ENCODE measurements at regions not wholly inside any gene's neighbourhood (a gene's known extent, or its start where the extent isn't known, plus 50 kb on each side); places are given as distances from the start of the nearest gene placed in this dataset.

DNA sequence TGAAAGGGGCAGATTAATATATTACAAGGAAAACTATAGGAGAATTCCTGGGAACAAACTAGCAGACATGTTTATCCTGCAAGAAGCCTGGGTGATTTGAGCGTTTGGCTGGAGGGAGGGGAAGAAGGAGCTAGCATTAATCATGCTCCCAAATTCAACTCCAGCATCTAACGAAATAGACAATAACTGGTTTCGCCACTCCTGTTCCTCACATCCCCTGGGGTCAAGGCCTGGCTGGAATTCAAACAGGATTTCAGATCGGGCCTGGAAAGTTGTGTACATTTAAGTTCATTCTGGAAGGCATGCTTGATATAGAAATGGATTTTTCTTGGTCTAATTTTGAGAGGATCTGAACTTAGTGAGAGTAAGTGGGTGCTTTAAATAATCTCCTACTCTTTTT lies 126.1 kb upstream of the CTAGE1 start:
- DNase-seq, result peak in 1 of 3 donors; percentile 77

DNA sequence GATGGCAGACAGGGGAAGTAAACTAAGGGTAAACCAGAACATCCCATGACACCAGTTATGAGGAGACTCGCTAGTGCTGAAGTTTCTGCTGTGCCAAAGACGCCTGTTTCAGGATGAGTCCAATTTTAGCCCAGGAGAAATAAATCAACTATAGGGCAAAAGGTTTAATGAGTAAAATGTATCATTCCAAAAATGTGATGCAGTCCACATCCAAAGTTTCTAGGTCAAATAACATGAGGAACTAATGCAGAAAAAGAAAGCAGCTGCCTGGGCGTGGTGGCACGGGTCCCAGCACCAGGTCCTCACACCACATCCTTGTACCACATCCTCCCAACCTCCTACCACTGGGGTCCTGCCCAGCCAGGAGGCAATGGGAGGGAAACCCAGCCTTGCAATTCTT lies 126.9 kb upstream of the CTAGE1 start:
- peak in 1 of 3 donors; percentile 56 for DNase-seq

DNA sequence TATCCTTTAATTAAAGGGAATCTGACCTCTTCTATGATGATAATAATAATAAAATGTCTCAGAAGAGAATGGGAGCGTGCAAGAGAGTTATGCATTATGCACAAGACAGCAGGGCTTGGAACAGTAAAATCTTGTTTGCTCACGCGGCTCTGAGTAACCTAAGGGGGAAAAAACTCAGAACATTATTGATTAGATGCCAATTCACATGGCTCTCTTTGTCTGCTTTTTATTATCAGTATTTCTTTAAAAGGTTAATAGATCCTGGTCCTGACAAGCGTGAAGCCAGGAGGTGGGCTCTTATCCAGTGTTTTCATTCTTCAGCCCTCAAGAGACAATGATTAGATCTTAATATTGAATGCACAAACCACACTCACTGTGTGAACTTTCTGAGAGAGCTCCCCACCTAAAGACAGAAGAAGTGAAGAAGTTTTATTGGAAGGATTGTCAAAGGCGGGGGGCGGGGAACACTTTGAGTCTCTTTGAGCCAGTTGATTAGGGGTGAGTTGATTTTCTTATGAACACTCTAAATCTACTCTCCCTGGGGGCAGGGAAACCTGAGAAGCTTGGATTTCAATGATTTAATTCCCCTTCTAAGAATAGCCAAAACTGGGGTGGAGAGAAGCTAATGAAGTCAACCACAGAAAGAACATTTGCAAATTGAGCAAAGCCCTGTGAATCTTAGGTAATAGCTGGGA lies 127.5 kb upstream of the CTAGE1 start:
- DNase-seq, result peak in 1 of 3 donors; percentile 68

DNA sequence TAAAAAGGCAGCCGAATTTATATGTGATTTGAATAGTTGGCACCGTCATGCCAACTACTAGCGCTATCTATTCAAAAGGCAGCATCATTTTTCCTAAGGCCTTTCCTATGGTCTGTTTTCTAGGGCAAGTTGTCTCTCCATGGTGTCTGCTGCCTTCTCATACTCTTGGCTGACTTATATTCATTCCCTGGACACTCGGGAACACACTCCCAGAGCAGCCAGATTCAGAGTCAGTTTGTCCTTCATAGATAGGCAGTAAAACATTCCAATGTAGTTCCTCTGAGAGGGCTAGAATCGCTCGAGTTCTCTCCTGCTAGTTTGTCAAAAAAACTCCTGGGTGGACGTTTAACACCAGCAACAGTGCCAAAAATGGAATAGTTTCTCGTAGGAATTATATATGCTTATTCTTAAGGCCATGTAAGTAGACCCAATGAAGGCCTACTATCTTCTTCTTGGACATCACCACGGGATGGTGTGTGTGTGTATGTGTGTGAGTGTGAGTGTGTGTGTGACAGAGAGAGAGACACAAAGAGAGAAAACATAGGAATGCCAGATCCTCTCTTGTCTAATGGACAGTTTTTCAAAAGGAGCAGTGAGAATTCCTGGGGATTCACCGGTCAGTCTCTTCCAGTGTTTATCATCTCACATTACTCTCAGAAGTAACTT lies 129.3 kb upstream of the CTAGE1 start:
- DNase-seq, result peak in 1 of 3 donors; percentile 69

DNA sequence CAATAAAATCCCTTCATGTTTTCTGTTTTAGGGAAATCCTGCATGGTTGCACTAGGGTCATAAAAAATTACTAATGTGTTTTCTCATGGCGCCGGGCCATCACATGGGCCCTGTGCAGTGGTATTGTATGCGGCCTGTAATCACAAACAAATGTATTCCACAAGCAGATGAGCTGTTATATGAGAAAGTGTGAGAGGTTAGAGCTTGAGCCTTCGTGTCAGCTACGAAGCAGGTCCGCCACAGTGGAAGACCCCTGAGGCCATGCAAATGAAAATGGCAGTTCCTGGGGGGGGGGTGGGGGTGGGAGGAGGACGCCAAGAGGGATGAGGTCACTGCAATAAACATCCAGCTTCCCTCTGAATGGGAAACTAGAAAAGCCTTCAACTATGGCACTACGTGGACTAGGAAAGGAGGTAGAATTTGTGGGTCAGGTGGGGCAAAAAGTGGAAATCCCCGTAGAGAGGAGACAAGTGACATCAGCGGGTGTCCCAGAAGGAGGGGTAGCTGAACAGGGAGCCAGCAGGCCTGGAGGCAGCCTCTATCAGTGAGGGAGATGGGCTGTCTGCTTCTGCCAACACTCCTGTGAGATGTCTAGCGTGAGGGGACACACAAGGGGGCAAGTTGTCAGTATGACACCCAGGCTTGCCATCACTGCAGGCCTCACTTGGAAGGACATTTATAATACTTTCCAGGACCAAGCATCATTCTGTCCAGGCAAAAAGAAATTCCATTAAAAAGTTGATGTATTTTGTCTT lies 130.3 kb upstream of the CTAGE1 start:
- DNase-seq, result peak in 1 of 3 donors; percentile 85

DNA sequence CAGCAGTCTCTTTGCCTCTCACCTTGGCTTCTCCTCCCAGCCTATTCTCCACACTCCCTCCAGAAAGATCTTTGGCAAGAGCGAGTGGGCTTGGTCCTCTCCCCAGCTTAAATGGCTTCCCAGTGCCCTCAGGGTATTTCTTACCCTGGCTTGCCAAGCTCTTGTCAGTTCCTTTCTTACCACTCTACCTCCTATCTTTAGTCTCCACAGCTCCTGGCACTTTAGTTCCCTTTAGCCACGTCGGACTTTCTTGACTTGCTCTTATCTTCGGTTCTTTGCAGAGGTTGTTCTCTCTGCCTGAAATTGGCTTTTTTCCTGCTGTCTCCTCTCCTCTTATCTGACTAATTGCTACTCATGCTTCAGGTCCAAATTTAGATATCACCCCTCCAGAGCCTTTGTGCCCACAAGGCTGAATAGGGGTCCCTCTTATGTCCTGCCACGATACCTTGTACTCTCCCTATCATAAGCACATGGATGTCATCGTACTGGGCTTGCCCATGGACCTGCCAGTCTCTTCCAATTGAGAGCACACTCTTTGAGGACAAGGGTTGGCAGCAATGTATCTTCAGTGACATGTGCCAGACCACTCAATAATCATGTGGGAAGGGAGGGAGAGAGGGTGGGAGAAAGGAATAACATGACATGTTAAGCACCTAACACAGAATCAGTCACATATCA lies 131.7 kb upstream of the CTAGE1 start:
- DNase-seq, result no peak

DNA sequence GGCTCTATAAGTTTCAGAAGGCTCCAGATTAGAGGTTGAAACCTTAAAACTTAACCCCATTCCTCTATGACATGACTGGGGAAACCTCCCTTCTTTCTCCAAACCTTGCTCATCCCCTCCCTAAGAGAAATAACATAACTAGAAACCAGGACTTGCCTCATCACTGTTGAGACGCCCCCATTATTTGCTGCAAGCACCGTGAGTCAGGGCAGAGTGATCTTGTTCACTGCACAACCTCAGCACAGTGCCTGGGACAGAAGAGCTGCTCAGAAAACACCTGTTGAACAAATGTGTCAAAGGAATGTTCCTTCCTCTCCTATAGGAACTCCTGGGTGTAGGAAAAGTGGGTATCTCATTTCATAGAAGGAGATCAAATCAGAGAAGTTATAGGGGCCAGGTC lies 132.7 kb upstream of the CTAGE1 start:
- DNase-seq, result no peak

DNA sequence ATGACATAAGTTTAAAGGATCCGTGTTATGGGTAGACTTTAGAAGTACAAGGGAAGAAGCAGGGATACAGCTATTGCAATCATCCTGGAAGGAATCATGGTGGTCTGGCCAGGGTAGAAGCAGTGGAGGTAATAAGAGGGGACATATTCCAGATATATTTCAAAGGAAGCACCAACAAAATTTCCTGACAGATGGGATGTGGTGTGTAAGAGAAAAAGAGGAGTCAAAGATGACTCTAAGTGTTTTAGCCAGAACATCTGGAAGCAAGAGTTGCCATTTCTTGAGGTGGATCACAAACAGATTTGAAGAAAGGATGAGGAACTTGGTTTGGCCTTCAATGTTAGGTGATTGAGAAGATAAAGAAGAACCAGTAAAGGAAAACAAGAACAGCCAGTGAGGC lies 133.1 kb upstream of the CTAGE1 start:
- DNase-seq, result no peak

DNA sequence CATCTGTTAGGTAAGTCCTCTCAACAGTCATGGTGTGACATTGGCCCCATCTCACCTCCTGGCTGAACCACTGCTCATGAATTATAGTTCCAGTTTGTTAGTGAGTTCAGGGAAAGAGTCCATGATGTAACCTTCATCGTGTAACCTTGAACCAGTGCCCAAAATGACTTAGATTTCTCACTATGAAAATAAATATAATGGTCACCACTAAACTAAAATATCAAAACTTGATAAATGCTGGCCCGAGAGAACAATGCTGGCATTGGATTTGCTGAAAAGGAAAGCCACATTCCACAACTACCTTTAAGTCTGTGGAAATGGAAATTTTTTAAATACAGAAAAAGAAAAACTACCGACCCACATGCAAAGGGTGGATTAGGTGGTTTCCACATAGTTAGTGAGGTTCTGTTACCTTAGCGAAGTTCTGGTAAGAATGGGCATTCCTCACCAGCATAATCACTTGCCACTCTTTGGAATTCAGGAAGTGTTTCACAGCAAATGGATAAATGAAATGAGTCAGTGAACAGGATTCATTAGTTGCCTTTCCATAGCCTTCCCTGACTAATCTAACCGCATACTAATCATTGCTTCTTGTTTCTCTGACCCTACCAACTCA lies 133.9 kb upstream of the CTAGE1 start:
- peak in 1 of 3 donors; percentile 72 for DNase-seq

DNA sequence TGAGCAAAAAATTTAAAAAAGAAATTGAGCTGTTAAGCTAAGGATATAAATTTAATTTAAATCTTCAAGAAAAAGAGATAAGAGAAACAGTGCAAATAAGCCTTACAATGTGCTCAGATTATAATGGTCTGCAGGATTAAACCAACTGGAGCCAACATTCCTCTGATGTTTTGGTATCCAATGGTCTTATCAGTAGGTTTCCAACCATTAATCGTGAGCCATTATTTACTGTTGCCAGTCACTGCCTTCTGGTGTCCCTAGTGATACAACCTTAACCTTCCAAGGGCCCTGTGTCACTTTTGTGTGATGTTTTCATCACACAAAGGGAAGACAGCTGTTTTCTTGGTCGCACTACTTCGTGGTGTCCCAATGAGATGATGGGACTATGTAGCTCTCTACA lies 134.5 kb upstream of the CTAGE1 start:
- DNase-seq, result no peak

DNA sequence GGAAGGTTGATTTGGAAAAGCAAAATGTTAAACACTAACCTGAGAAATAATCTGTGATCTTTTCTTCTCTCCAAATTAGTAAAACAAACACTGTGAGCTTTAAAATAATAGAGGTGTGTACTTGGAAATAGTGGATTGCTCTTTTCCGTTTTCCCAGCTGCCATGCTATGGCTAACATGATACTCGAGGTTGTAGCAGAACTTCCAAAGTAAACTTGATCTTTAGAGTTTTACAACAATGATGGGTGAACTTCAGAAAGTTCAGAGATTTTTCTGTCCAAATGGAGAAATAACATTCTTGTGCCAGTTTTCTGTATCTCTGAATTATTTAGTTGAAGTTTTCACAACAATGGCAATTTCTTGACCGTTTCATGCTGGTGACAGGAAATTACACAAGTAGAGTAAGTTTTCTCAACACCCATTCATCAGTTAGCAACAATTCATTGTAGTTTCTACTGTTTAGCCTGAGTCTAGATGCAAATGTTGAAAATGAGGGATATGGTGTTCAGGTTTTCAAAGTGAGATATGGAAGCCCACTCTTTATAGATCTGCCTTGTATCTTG lies 135.3 kb upstream of the CTAGE1 start:
- no peak for DNase-seq

DNA sequence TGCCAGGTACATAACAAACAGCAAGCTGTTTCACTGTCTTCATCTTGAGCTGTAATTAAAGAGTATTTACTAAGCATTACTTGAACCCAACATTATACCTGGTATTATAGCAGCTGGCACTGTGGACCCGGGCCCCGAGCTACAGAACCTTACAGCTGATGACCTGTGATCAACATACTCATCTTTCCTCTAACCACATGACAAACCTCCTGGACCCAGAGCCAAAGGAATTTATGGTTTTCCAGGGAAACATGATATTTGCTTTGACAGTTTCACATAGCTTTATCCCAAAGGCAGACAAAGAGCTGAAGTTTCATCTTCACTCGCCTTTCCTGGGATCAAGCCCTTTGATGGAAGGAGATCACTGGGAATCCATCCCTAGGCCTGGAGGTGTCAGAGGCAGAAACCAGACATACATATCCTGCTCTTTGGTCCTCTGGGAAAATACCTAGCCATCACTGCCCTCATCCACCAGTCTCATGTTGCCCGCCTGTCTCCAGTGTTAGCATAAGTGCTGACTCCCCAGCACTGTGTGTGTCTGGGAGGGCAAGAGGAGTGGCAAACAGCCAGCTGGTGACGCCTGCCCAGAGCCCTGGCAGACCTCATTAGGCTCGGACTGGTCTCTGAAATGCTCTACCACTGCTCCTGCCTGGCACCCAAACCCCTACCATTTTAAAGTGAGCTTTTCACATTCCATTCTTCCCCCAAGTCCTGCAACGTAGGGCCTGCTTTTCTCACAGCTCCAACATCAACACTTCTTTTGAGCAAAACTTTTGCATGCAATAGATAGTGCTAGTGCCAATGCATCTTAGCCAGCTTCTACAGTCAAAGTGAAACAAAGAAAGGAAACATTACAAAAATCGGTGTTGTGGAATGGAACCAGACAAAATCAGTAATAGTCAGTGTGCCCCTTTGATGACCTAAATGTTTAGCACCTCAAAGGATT lies 138.8 kb upstream of the CTAGE1 start:
- DNase-seq, result no peak

DNA sequence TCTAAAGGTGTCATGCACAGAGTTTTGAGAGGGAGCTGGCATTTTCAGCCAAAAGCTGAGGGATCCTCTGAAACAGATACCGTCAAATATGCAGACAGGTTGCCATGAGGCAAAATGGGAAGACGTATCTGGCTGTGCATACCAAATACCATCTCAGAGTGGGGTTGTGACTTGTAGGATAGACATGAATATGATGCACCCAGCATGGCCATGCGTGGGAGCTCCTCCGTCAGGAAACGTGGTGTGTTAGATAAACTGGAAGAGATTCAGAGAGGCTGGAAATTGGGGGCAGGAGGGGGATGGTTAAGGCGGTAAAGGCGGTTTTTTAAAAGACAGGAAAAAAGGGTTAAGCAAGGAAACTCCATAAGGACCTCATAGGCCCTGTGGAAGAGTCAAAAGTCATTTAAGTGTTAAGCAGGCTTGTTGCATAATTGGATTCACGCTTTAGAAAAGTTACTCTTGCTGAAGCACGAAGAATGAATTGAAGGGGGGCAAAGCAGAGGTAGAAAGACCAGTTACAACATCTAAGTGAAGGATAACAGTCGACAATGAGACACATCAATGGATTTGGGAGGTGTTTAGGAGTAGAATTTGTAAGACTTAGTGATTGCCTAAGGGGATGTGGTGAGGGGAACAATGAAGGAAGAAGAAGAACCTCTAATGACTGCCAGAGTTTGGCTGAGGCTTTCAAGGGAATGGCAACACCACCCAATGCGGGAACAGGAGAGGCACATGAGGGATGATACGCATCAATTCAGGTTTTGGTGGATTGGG lies 139.6 kb upstream of the CTAGE1 start:
- no peak for DNase-seq

DNA sequence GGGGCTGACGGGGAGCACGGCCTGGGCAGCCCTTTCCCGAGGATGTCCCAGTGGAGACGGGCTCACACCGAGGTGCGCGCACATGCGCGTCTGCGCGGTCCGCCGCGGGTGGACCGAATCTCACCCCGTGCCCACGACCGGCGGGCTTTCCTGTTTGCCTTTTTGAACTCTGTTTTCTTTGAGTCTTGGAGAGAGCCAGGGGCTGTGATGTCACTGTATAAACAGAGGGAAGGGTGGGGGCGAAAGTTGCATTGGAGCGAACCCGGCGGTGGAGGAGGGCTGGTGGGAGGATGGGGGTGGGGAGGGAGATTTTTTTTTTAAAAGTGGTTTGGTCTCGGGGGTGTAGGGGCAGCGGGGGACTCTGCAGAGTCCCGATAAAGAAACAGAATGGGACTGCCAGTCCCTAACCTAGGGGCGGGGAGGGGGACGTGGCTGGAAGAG lies 141.2 kb upstream of the CTAGE1 start:
- DNase-seq, result peak in 1 of 3 donors; percentile 72

DNA sequence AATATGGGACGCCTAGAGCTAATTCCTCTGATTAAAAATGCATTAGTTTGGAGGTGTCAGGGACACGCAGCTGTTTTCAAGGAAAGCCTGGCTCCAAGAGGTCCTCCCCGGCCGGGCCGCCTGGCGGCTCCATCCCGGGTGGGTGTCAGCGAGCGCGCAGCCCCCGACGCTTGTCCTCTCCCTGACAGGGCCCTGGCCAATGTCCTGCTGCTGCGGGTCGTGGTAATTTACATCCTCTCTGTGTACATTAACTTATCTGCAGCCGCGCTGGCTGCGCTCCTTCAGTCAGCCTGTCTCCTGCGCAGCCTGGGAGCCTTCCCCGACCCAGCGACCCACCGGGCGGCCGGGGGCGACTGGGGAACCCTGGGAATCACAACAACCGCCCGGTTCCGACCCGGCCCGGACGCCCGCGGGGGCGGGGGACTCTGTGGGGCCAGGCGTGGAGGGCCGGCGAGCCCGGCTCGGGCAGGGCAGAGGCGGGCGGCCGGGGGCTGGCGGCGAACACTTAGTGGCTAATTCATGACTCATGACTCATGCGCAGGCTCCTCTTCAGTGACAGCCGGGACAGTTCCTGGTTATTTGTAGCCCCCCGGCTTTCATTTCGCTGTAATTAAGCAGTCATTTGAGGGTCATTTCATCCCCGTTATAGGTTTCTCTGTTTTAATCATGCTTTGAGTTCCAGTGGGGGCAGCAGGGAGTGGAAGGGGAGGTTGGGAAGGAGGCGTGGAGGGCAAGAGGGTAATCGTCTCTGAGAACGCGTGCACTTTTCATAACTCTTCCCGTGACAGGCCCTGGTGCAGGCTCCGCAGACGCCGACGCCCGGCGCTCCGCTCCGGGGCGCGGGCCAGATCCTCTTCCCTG lies 141.9 kb upstream of the CTAGE1 start:
- DNase-seq, result peak in 1 of 3 donors; percentile 85

DNA sequence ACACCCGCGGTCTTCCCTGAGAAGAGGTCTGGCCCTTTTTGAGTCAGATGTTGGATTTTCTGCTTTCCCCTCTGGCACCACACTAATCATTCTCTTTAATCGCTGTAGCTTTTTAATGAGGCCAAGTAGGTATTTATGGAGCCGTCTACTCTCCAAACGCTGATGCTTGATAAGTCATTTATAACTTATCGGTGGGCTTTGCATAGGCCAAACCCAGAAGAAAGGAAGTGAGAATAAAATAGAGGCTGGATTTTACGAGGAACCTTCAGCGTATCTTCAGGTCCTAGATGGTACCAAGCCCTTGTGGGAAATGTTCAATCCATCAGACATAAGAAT lies 142.5 kb upstream of the CTAGE1 start:
- no peak for DNase-seq

DNA sequence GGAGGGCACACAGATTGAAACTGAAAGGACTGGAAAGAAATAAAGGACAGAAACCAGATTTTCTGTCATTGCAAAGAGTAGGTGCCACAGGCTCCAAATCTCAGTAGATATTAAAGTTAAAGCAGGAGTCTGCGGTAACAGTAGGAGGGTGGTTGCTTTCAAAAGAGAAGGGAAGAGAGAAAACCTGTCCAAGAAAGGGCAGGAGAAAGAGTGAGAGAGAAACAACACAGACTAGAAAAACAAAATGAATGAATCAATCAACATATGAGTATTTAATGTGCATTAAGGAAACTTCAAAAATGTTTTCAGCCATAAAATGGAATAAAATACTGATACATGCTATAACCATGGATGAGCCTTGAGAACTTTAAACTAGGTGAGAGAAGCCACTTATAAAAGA lies 143.1 kb upstream of the CTAGE1 start:
- no peak for DNase-seq

DNA sequence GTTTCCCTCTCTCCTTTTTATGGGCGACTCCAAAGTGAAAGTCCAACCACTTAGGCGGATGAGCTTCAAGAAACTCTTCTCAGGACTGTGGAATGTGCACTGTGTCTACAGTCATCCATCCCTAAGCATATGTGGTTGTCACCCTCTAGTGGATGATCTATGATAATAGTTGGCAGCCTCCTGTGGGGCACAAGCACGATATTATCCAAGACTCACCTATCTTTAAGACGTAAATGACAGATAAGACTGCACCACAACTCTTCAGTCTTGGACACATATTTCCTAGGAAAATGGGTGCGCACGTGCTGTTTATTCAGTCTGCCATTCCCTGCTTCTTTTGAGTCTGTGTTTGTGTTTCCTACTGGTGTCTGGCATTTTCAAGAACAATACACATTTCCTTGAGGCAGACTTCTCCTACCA lies 145.5 kb upstream of the CTAGE1 start:
- peak; percentile 66 to 83 (median 71) for DNase-seq

DNA sequence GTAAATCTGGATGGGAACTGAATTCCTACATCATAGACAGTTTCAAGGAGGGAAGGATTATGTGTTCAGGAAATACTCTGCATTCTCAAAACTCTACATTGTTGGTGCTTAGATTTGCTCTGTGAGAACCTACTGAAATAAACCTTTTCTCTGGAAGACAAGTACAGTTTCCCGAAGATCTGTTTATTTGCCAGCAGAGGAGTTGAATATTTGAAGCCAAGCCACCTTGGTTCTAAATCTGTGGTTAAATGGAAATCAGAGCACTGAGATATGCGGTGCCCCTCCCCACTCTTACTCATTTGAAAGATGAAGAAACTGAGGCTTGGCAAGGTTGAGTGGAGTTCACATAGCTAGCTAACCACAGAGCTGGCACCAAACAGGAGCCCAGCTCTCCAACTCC lies 146.3 kb upstream of the CTAGE1 start:
- no peak for DNase-seq
